H1 (cell line): ENCODE measurements at regions not wholly inside any gene's neighbourhood (a gene's known extent, or its start where the extent isn't known, plus 50 kb on each side); places are given as distances from the start of the nearest gene placed in this dataset.

Experiments
- CTCF ChIA-PET: fragments of 300-600 bp; sonication (Branson Sonifier 250); formaldehyde crosslinking; loops from one replicate; lab custom pipeline; 2021; ENCODE audit not compliant: partially characterized antibody; lab: Charles Lee
- POLR2A ChIA-PET: fragments of 300-600 bp; sonication (Branson Sonifier 250); formaldehyde crosslinking; loops from one replicate; lab custom pipeline; 2021; ENCODE audit warnings: inconsistent platforms; ENCODE audit not compliant: partially characterized antibody; lab: Charles Lee
- DNase-seq, 2 experiments: peaks; one replicate each; pipeline versions ENCODE4 v3.0.0 to v3.0.0-alpha.2; 2010 to 2022; ENCODE audit warnings: low spot score in 2 of 2, low read depth in 1 of 2, mixed read lengths in 1 of 2
- FAIRE-seq: peaks from 2 replicates; lab custom pipeline; 2011; peaks lifted over from hg19 to GRCh38; lab: Jason Lieb, UNC
- H2AFZ ChIP-seq: 2 replicates; pipeline ENCODE4 v1.8.1; 2012; ENCODE audit warnings: low read length, inconsistent platforms
- H2AK5ac ChIP-seq: 2 replicates; pipeline ENCODE4 v1.6.1; 2013; ENCODE audit warnings: low read depth, low read length
- H2BK120ac ChIP-seq: replicated peaks from 2 replicates; pipeline ENCODE3; 2013; ENCODE audit warnings: low read depth, low read length, inconsistent platforms
- H2BK12ac ChIP-seq: 2 replicates; pipeline ENCODE4 v1.6.1; 2013; ENCODE audit warnings: low read depth, low read length
- H2BK15ac ChIP-seq: 2 replicates; pipeline ENCODE4 v1.6.1; 2013; ENCODE audit warnings: low read length
- H2BK20ac ChIP-seq: 2 replicates; pipeline ENCODE4 v1.6.1; 2013; ENCODE audit warnings: low read length
- H2BK5ac ChIP-seq: 2 replicates; pipeline ENCODE4 v1.6.1; 2013; ENCODE audit warnings: low read depth, low read length
- H3K14ac ChIP-seq: 2 replicates; pipeline ENCODE4 v1.6.1; 2013; ENCODE audit warnings: inconsistent platforms; ENCODE audit not compliant: insufficient read length
- H3K18ac ChIP-seq: 2 replicates; pipeline ENCODE4 v1.6.1; 2013; ENCODE audit warnings: low read length; ENCODE audit errors: extremely low read depth
- H3K23ac ChIP-seq: 2 replicates; pipeline ENCODE4 v1.6.1; 2013; ENCODE audit warnings: inconsistent platforms; ENCODE audit not compliant: insufficient read length
- H3K23me2 ChIP-seq: 2 replicates; pipeline ENCODE4 v1.6.1; 2013; ENCODE audit warnings: low read depth, low read length
- H3K27ac ChIP-seq: 2 replicates; pipeline ENCODE4 v1.6.1; 2011; ENCODE audit warnings: low read depth, low read length, inconsistent platforms
- H3K27me3 ChIP-seq, 4 experiments: replicated peaks in 1 of 4; 1 replicate in 1 of 4; 2 replicates in 3 of 4; pipeline versions ENCODE4 v1.6.1 to v1.8.1; 2011 to 2013; ENCODE audit warnings: low read length in 3 of 4, mild to moderate bottlenecking in 3 of 4, inconsistent platforms in 2 of 4, mixed read lengths in 2 of 4, moderate library complexity in 1 of 4; ENCODE audit not compliant: control insufficient read depth in 3 of 4, insufficient read depth in 3 of 4; ENCODE audit errors: extremely low read depth in 1 of 4
- H3K36me3 ChIP-seq, 4 experiments: 2 replicates each; pipeline versions ENCODE4 v1.6.1 to v1.8.1; 2011 to 2013; ENCODE audit warnings: mild to moderate bottlenecking in 4 of 4, low read length in 3 of 4, moderate library complexity in 2 of 4, control low read depth in 1 of 4, inconsistent platforms in 1 of 4; ENCODE audit not compliant: insufficient read depth in 4 of 4, control insufficient read depth in 2 of 4
- H3K4ac ChIP-seq: replicated peaks from 2 replicates; pipeline ENCODE3; 2013; ENCODE audit warnings: low read length, low read depth, mixed read lengths, inconsistent platforms; ENCODE audit not compliant: insufficient read length
- H3K4me1 ChIP-seq, 4 experiments: replicated peaks in 1 of 4; 1 replicate in 1 of 4; 2 replicates in 3 of 4; pipeline versions ENCODE4 v1.6.1 to v1.8.1; 2011 to 2013; ENCODE audit warnings: low read length in 3 of 4, inconsistent platforms in 2 of 4, mixed read lengths in 1 of 4; ENCODE audit not compliant: insufficient read depth in 4 of 4, control insufficient read depth in 3 of 4
- H3K4me2 ChIP-seq, 2 experiments: 2 replicates each; pipeline versions ENCODE4 v1.6.1 to v1.8.1; 2011 to 2013; ENCODE audit warnings: low read depth in 2 of 2, low read length in 2 of 2, control low read depth in 1 of 2, inconsistent platforms in 1 of 2, mild to moderate bottlenecking in 1 of 2; ENCODE audit not compliant: insufficient read depth in 1 of 2
- H3K4me3 ChIP-seq, 4 experiments: fragments of 200-600, 300-600 bp in 1 of 4; sonication (generic), shearing (Covaris generic), sonication (Bioruptor Twin) in 1 of 4; 2 replicates each; pipeline versions ENCODE4 v1.5.1 to v1.8.1; 2011 to 2016; ENCODE audit warnings: low read length in 4 of 4, low read depth in 3 of 4, control low read depth in 2 of 4, inconsistent platforms in 2 of 4, mild to moderate bottlenecking in 2 of 4, mixed read lengths in 1 of 4, moderate library complexity in 1 of 4; ENCODE audit not compliant: insufficient read depth in 2 of 4; ENCODE audit errors: extremely low read depth in 1 of 4
- H3K56ac ChIP-seq: replicated peaks from 2 replicates; pipeline ENCODE3; 2013; ENCODE audit warnings: low read depth, mild to moderate bottlenecking, mixed read lengths, low read length, inconsistent platforms; ENCODE audit not compliant: insufficient read length
- H3K79me1 ChIP-seq: 2 replicates; pipeline ENCODE4 v1.6.1; 2013; ENCODE audit warnings: low read depth, low read length, control low read depth
- H3K79me2 ChIP-seq, 2 experiments: 2 replicates each; pipeline versions ENCODE4 v1.6.1 to v1.8.1; 2012 to 2013; ENCODE audit warnings: low read length in 2 of 2, mild to moderate bottlenecking in 2 of 2, inconsistent platforms in 1 of 2; ENCODE audit not compliant: insufficient read depth in 2 of 2, control insufficient read depth in 1 of 2
- H3K9ac ChIP-seq, 4 experiments: replicated peaks in 1 of 4; 1 replicate in 1 of 4; 2 replicates in 3 of 4; pipeline versions ENCODE4 v1.6.1 to v1.8.1; 2011 to 2013; ENCODE audit warnings: low read depth in 3 of 4, low read length in 3 of 4, control low read depth in 2 of 4, mild to moderate bottlenecking in 2 of 4, moderate library complexity in 2 of 4, inconsistent platforms in 1 of 4; ENCODE audit errors: extremely low read depth in 1 of 4
- H3K9me3 ChIP-seq, 2 experiments: 2 replicates each; pipeline versions ENCODE4 v1.6.1 to v1.8.1; 2012 to 2013; ENCODE audit warnings: mild to moderate bottlenecking in 2 of 2, moderate library complexity in 2 of 2, control low read depth in 1 of 2, inconsistent platforms in 1 of 2, low read depth in 1 of 2, low read length in 1 of 2, mixed read lengths in 1 of 2; ENCODE audit not compliant: insufficient read depth in 2 of 2
- H4K20me1 ChIP-seq, 2 experiments: replicated peaks in 1 of 2; 2 replicates each; pipeline versions ENCODE3 to v1.8.1; 2011 to 2013; ENCODE audit warnings: inconsistent platforms in 2 of 2, low read length in 2 of 2, mild to moderate bottlenecking in 1 of 2; ENCODE audit not compliant: insufficient read depth in 2 of 2, control insufficient read depth in 1 of 2
- H4K5ac ChIP-seq: 2 replicates; pipeline ENCODE4 v1.6.1; 2013; ENCODE audit warnings: low read length, low read depth, mixed read lengths, inconsistent platforms; ENCODE audit not compliant: insufficient read length
- H4K8ac ChIP-seq: 2 replicates; pipeline ENCODE4 v1.8.0; 2013; ENCODE audit warnings: mild to moderate bottlenecking, moderate library complexity, low read length, inconsistent platforms; ENCODE audit not compliant: insufficient read depth; ENCODE audit errors: extremely low read depth
- H4K91ac ChIP-seq: replicated peaks from 2 replicates; pipeline ENCODE3; 2013; ENCODE audit warnings: low read length, mixed read lengths, inconsistent platforms; ENCODE audit not compliant: insufficient read length
- ATF3 ChIP-seq: IDR thresholded peaks from 2 replicates; pipeline ENCODE4 v1.6.1; 2011; ENCODE audit warnings: low read depth, mild to moderate bottlenecking, low read length; ENCODE audit not compliant: insufficient read depth
- CBX8 ChIP-seq: fragments of 300-800, 300-1000 bp; sonication (generic); IDR thresholded peaks from 2 replicates; pipeline ENCODE4 v1.7.1; 2016; ENCODE audit warnings: low read depth, low read length, borderline replicate concordance
- CHD2 ChIP-seq: IDR thresholded peaks from 2 replicates; pipeline ENCODE4 v1.6.1; 2012; ENCODE audit warnings: low read length, improper control_type of control experiment
- E2F6 ChIP-seq: IDR thresholded peaks from 2 replicates; pipeline ENCODE4 v1.6.1; 2012; ENCODE audit warnings: inconsistent platforms
- EP300 ChIP-seq, 2 experiments: IDR thresholded peaks; 1 replicate in 1 of 2; 2 replicates in 1 of 2; pipeline ENCODE4 v1.6.1; 2011 to 2012; ENCODE audit warnings: low read depth in 2 of 2, low read length in 2 of 2, mild to moderate bottlenecking in 2 of 2, borderline replicate concordance in 1 of 2, inconsistent platforms in 1 of 2, moderate library complexity in 1 of 2
- JUND ChIP-seq: IDR thresholded peaks from 2 replicates; pipeline ENCODE4 v1.6.1; 2011; ENCODE audit warnings: mild to moderate bottlenecking, improper control_type of control experiment, low read length
- MAX ChIP-seq: IDR thresholded peaks from 2 replicates; pipeline ENCODE4 v1.6.1; 2012; ENCODE audit warnings: inconsistent platforms
- PHF8 ChIP-seq: fragments of 200-600 bp; sonication (generic); conservative IDR thresholded peaks from 2 replicates; pipeline ENCODE4 v1.7.1; 2012; ENCODE audit warnings: low read depth, mild to moderate bottlenecking, inconsistent platforms, low read length, moderate library complexity
- SIRT6 ChIP-seq: IDR thresholded peaks from one replicate; pipeline ENCODE4 v1.7.1; 2012; ENCODE audit warnings: low read length, inconsistent platforms
- WGBS, 2 experiments: shearing (Covaris generic) in 1 of 2; methylation state at CpG; one replicate each; pipeline versions ENCODE4 v1.1.6 to v1.1.7; 2013 to 2015; ENCODE audit warnings: low lambda C conversion rate in 2 of 2, mixed read lengths in 2 of 2, inconsistent platforms in 1 of 2, low coverage in 1 of 2, missing lambda C conversion rate in 1 of 2; ENCODE audit not compliant: insufficient replicate concordance in 2 of 2, insufficient coverage in 1 of 2, insufficient read length in 1 of 2; ENCODE audit errors: extremely low coverage in 1 of 2, missing lambda C conversion rate in 1 of 2; 5-methylcytosine and 5-hydroxymethylcytosine counted together

- Histone ChIP-seq H4K5ac (no peak overlapping the region), H3K36me3 (no peaks in the 10 kb centered on the region)
- CTCF ChIA-PET: no interaction called here
Observed at GRCh38 chr17:53696286-53696685, 126.4 kb upstream of the KIF2B start.

More at GRCh38 chr17:53696286-53696685, 126.4 kb upstream of the KIF2B start:
- H2BK20ac ChIP-seq: no peak overlapping the region
- TF ChIP-seq ATF3 (no peak), E2F6 (no peak), CBX8 (no peak), PHF8 (no peak), JUND (no peak), CHD2 (no peak), SIRT6 (no peak), MAX (no peak), EP300 (IDR thresholded peaks at IDR 0.05; ENCODE audit: borderline replicate concordance in 1 of 2, low read depth in 2 of 2, low read length in 2 of 2) (no peak)
- TF ChIP-seq, all 59 proteins: peak for 0
- Histone ChIP-seq H3K27me3 (peaks cover 0 to 1% (median 0%) of the 10 kb centered on the region in 4 experiments; a peak in 1 of 7 replicates), H2BK12ac (no peak overlapping the region), H3K79me1 (no peaks in the 10 kb centered on the region), H4K20me1 (no peaks in the 10 kb centered on the region), H3K9me3 (no peaks in the 10 kb centered on the region), H3K23me2 (no peaks in the 10 kb centered on the region), H2BK5ac (no peak overlapping the region), H3K79me2 (no peaks in the 10 kb centered on the region), H3K14ac (no peak overlapping the region), H4K8ac (no peak overlapping the region), H2AFZ (no peak overlapping the region), H3K27ac (no peak overlapping the region), H3K56ac (no peak overlapping the region), H3K18ac (no peak overlapping the region), H2BK120ac (no peak overlapping the region), H2BK15ac (no peak overlapping the region), H3K9ac (no peak overlapping the region), H3K23ac (no peak overlapping the region), H4K91ac (no peak overlapping the region), H2AK5ac (no peak overlapping the region), H3K4ac (no peak overlapping the region), H3K4me3 (no peak overlapping the region), H3K4me2 (no peak overlapping the region), H3K4me1 (no peaks in the 10 kb centered on the region)
- FAIRE-seq (no peak), DNase-seq (no peak)
- 87% methylated on average over 5 of the region's 5 CpGs; no CpG with 5 or more reads in 1 of the 2 experiments for WGBS, 2 experiments
- POLR2A ChIA-PET: no interaction called here
